Stimulated activated CD4-positive, alpha-beta T cell treated with anti-CD3 and anti-CD28 coated beads, Interleukin-4, amount 100 ng/mL, for 48 hours (primary cell): ENCODE measurements at regions not wholly inside any gene's neighbourhood (a gene's known extent, or its start where the extent isn't known, plus 50 kb on each side); places are given as distances from the start of the nearest gene placed in this dataset.
"Not testable (repeated sequence)": the region's sequence is repeated elsewhere in the genome, so short reads cannot be mapped to it uniquely, and the experiment has no call there.

Source experiments
- DNase-seq, 2 donors: peaks; one replicate each; pipeline ENCODE4 v3.0.0-alpha.2; 2020; ENCODE audit warnings: low read depth in 2 of 2

GRCh38 chr7:46934198-46934825 is 647.6 kb downstream of the TNS3 start:
- no peak for DNase-seq

GRCh38 chr7:46933596-46933995 is 648.3 kb downstream of the TNS3 start:
- DNase-seq, result no peak

GRCh38 chr7:46932676-46933424 is 649.1 kb downstream of the TNS3 start:
- no peak for DNase-seq

GRCh38 chr7:46932306-46932675 is 649.6 kb downstream of the TNS3 start:
- DNase-seq, result no peak

GRCh38 chr7:46930366-46930765 is 651.5 kb downstream of the TNS3 start:
- no peak for DNase-seq

GRCh38 chr7:46929359-46929758 is 652.6 kb downstream of the TNS3 start:
- no peak for DNase-seq

- no peak for DNase-seq
Measured at GRCh38 chr7:46928719-46929118, 653.2 kb downstream of the TNS3 start.

- DNase-seq, result no peak
Measured at GRCh38 chr7:46927131-46927810, 654.6 kb downstream of the TNS3 start.

GRCh38 chr7:46916581-46916980 is 665.3 kb downstream of the TNS3 start:
- DNase-seq, result no peak

GRCh38 chr7:46912692-46913091 is 669.2 kb downstream of the TNS3 start:
- no peak for DNase-seq

GRCh38 chr7:46909601-46910051 is 672.3 kb downstream of the TNS3 start:
- DNase-seq, result no peak

GRCh38 chr7:46908770-46909169 is 673.1 kb downstream of the TNS3 start:
- no peak for DNase-seq

GRCh38 chr7:46904523-46904922 is 677.4 kb downstream of the TNS3 start:
- DNase-seq, result not testable (repeated sequence)

GRCh38 chr7:46902463-46902862 is 679.4 kb downstream of the TNS3 start:
- DNase-seq, result no peak

GRCh38 chr7:46900312-46901263 is 681.3 kb downstream of the TNS3 start:
- no peak for DNase-seq

- DNase-seq, result no peak
Measured at GRCh38 chr7:46897381-46897780, 684.5 kb downstream of the TNS3 start.

- no peak for DNase-seq
Measured at GRCh38 chr7:46886669-46887374, 695.1 kb downstream of the TNS3 start.

- DNase-seq, result no peak
Measured at GRCh38 chr7:46885167-46885566, 696.7 kb downstream of the TNS3 start.

GRCh38 chr7:46881507-46882127 is 700.3 kb downstream of the TNS3 start:
- no peak for DNase-seq

GRCh38 chr7:46880508-46881196 is 701.3 kb downstream of the TNS3 start:
- no peak for DNase-seq
